ENCODE measurements at regions not wholly inside any gene's neighbourhood (a gene's known extent, or its start where the extent isn't known, plus 50 kb on each side); places are given as distances from the start of the nearest gene placed in this dataset.

- Mint-ChIP-seq H3K9me3 (ENCODE audit: unreplicated experiment) (no peaks in the 10 kb centered on the region), H3K36me3 (ENCODE audit: low read depth, unreplicated experiment) (no peaks in the 10 kb centered on the region), H3K27ac (ENCODE audit: unreplicated experiment) (no peak overlapping the region), H3K27me3 (ENCODE audit: low read depth, unreplicated experiment) (no peaks in the 10 kb centered on the region), H3K4me3 (ENCODE audit: unreplicated experiment) (no peak overlapping the region), H3K4me1 (ENCODE audit: low read depth, unreplicated experiment) (no peaks in the 10 kb centered on the region)
- Histone ChIP-seq H4K20me1 (ENCODE audit: insufficient read depth, low read length) (no peaks in the 10 kb centered on the region), H3K79me2 (ENCODE audit: insufficient read depth, low read length) (no peaks in the 10 kb centered on the region), H3K4me1 (ENCODE audit: insufficient read depth, low read length) (no peaks in the 10 kb centered on the region), H2AFZ (ENCODE audit: low read depth, low read length) (no peak overlapping the region), H3K36me3 (ENCODE audit: insufficient read depth, low read length) (no peaks in the 10 kb centered on the region), H3K4me2 (ENCODE audit: low read length) (no peak overlapping the region), H3K9ac (ENCODE audit: low read length) (no peak overlapping the region), H3K27ac (ENCODE audit: low read depth, low read length) (no peak overlapping the region), H3K4me3 (ENCODE audit: insufficient read depth, low read depth, low read length) (no peak overlapping the region), H3K27me3 (ENCODE audit: insufficient read depth, low read length) (no peaks in the 10 kb centered on the region), H3K9me3 (ENCODE audit: insufficient read depth, low read depth, low read length) (peaks cover 15% of the 10 kb centered on the region)
- FAIRE-seq (no peak), DNase-seq (ENCODE audit: low read depth) (no peak)
- no peak for TF ChIP-seq EZH2 (IDR thresholded peaks at IDR 0.05; ENCODE audit: insufficient read depth, low read length)
- no peak for TF ChIP-seq CTCF (IDR thresholded peaks at IDR 0.05; ENCODE audit: insufficient read depth, low read depth, low read length)
These were observed 61.2 kb downstream of the MBD3L1 start for GRCh38 chr19:8893419-8893818.

- no peak for TF ChIP-seq CTCF (IDR thresholded peaks at IDR 0.05; ENCODE audit: insufficient read depth, low read depth, low read length)
- TF ChIP-seq EZH2 (IDR thresholded peaks at IDR 0.05; ENCODE audit: insufficient read depth, low read length) = no peak
- H3K4me1 Mint-ChIP-seq (ENCODE audit: low read depth, unreplicated experiment) = no peaks in the 10 kb centered on the region
- H3K27ac Mint-ChIP-seq (ENCODE audit: unreplicated experiment) = no peak overlapping the region
- no peak overlapping the region for H3K4me3 Mint-ChIP-seq (ENCODE audit: unreplicated experiment)
- Histone ChIP-seq H3K79me2 (ENCODE audit: insufficient read depth, low read length) (no peaks in the 10 kb centered on the region), H3K4me1 (ENCODE audit: insufficient read depth, low read length) (no peaks in the 10 kb centered on the region), H3K4me3 (ENCODE audit: insufficient read depth, low read depth, low read length) (no peak overlapping the region), H3K4me2 (ENCODE audit: low read length) (no peak overlapping the region), H4K20me1 (ENCODE audit: insufficient read depth, low read length) (no peaks in the 10 kb centered on the region), H3K9me3 (ENCODE audit: insufficient read depth, low read depth, low read length) (peaks cover 22% of the 10 kb centered on the region), H2AFZ (ENCODE audit: low read depth, low read length) (no peak overlapping the region), H3K9ac (ENCODE audit: low read length) (no peak overlapping the region), H3K27ac (ENCODE audit: low read depth, low read length) (no peak overlapping the region), H3K27me3 (ENCODE audit: insufficient read depth, low read length) (no peaks in the 10 kb centered on the region), H3K36me3 (ENCODE audit: insufficient read depth, low read length) (no peaks in the 10 kb centered on the region)
- DNase-seq (ENCODE audit: low read depth) (no peak), FAIRE-seq (no peak)
- no peaks in the 10 kb centered on the region for H3K9me3 Mint-ChIP-seq (ENCODE audit: unreplicated experiment)
- H3K36me3 Mint-ChIP-seq (ENCODE audit: low read depth, unreplicated experiment) = no peaks in the 10 kb centered on the region
- no peaks in the 10 kb centered on the region for H3K27me3 Mint-ChIP-seq (ENCODE audit: low read depth, unreplicated experiment)
These were observed 64.9 kb downstream of the MBD3L1 start for GRCh38 chr19:8897106-8897505.

GRCh38 chr19:8899356-8899755, 67.2 kb downstream of the MBD3L1 start:
- no peak for FAIRE-seq

More at GRCh38 chr19:8899356-8899755, 67.2 kb downstream of the MBD3L1 start:
- Histone ChIP-seq H3K27me3 (ENCODE audit: insufficient read depth, low read length) (no peaks in the 10 kb centered on the region), H4K20me1 (ENCODE audit: insufficient read depth, low read length) (no peaks in the 10 kb centered on the region), H3K9me3 (ENCODE audit: insufficient read depth, low read depth, low read length) (peaks cover 22% of the 10 kb centered on the region), H3K4me2 (ENCODE audit: low read length) (no peak overlapping the region), H3K9ac (ENCODE audit: low read length) (no peak overlapping the region), H3K36me3 (ENCODE audit: insufficient read depth, low read length) (no peaks in the 10 kb centered on the region), H3K4me3 (ENCODE audit: insufficient read depth, low read depth, low read length) (no peak overlapping the region), H3K27ac (ENCODE audit: low read depth, low read length) (no peak overlapping the region), H3K79me2 (ENCODE audit: insufficient read depth, low read length) (no peaks in the 10 kb centered on the region), H3K4me1 (ENCODE audit: insufficient read depth, low read length) (no peaks in the 10 kb centered on the region), H2AFZ (ENCODE audit: low read depth, low read length) (no peak overlapping the region)
- H3K36me3 Mint-ChIP-seq (ENCODE audit: low read depth, unreplicated experiment) = no peaks in the 10 kb centered on the region
- TF ChIP-seq CTCF (IDR thresholded peaks at IDR 0.05; ENCODE audit: insufficient read depth, low read depth, low read length) (no peak), EZH2 (IDR thresholded peaks at IDR 0.05; ENCODE audit: insufficient read depth, low read length) (no peak)
- H3K4me1 Mint-ChIP-seq (ENCODE audit: low read depth, unreplicated experiment) = no peaks in the 10 kb centered on the region
- H3K9me3 Mint-ChIP-seq (ENCODE audit: unreplicated experiment) = no peaks in the 10 kb centered on the region
- DNase-seq (ENCODE audit: low read depth) = no peak
- no peak overlapping the region for H3K4me3 Mint-ChIP-seq (ENCODE audit: unreplicated experiment)
- no peaks in the 10 kb centered on the region for H3K27me3 Mint-ChIP-seq (ENCODE audit: low read depth, unreplicated experiment)
- H3K27ac Mint-ChIP-seq (ENCODE audit: unreplicated experiment) = no peak overlapping the region
